Neuronal stem cell (in vitro differentiated cells): ENCODE measurements at regions not wholly inside any gene's neighbourhood (a gene's known extent, or its start where the extent isn't known, plus 50 kb on each side); places are given as distances from the start of the nearest gene placed in this dataset.
A peak's percentile ranks its signal among the peaks of the same experiment; 100 is the strongest.

Experiments
- DNase-seq: peaks from one replicate; pipeline ENCODE4 v3.0.0-alpha.2; 2013; ENCODE audit warnings: low spot score
- H2AFZ ChIP-seq: one replicate; pipeline ENCODE4 v1.6.1; 2013; ENCODE audit warnings: mild to moderate bottlenecking, low read length, inconsistent platforms
- H2AK5ac ChIP-seq: 2 replicates; pipeline ENCODE4 v1.6.1; 2013; ENCODE audit warnings: low read depth, mild to moderate bottlenecking, inconsistent platforms, low read length, moderate library complexity, mixed read lengths
- H2BK120ac ChIP-seq: 2 replicates; pipeline ENCODE4 v1.6.1; 2013; ENCODE audit warnings: low read depth, mild to moderate bottlenecking, inconsistent platforms, low read length, moderate library complexity, mixed read lengths
- H2BK12ac ChIP-seq: one replicate; pipeline ENCODE4 v1.6.1; 2013; ENCODE audit warnings: low read length, inconsistent platforms
- H2BK15ac ChIP-seq: 2 replicates; pipeline ENCODE4 v1.6.1; 2013; ENCODE audit warnings: mild to moderate bottlenecking, low read length, inconsistent platforms, mixed read lengths
- H2BK5ac ChIP-seq: one replicate; pipeline ENCODE4 v1.6.1; 2013; ENCODE audit warnings: inconsistent platforms, mild to moderate bottlenecking, low read length, moderate library complexity
- H3K14ac ChIP-seq: one replicate; pipeline ENCODE4 v1.6.1; 2013; ENCODE audit warnings: low read length, inconsistent platforms
- H3K18ac ChIP-seq: 2 replicates; pipeline ENCODE4 v1.6.1; 2013; ENCODE audit warnings: low read length, inconsistent platforms
- H3K23ac ChIP-seq: 2 replicates; pipeline ENCODE4 v1.6.1; 2013; ENCODE audit warnings: low read depth, mild to moderate bottlenecking, mixed read lengths, low read length, inconsistent platforms; ENCODE audit not compliant: poor library complexity
- H3K27ac ChIP-seq: replicated peaks from 3 replicates; pipeline ENCODE4 v1.5.1; 2013; ENCODE audit warnings: low read length, inconsistent platforms
- H3K27me3 ChIP-seq, 3 experiments: 2 replicates each; pipeline ENCODE4 v1.6.1; 2013; ENCODE audit warnings: low read length in 3 of 3, mild to moderate bottlenecking in 2 of 3, inconsistent platforms in 1 of 3, low read depth in 1 of 3, mixed read lengths in 1 of 3, moderate library complexity in 1 of 3; ENCODE audit not compliant: control insufficient read depth in 3 of 3, insufficient read depth in 3 of 3
- H3K36me3 ChIP-seq, 2 donors: replicated peaks in 1 of 2; 2 replicates each; pipeline ENCODE4 v1.6.1; 2013; ENCODE audit warnings: low read length in 2 of 2; ENCODE audit not compliant: control insufficient read depth in 2 of 2, insufficient read depth in 2 of 2
- H3K4ac ChIP-seq: 2 replicates; pipeline ENCODE4 v1.6.1; 2013; ENCODE audit warnings: inconsistent platforms, mild to moderate bottlenecking, low read length, moderate library complexity
- H3K4me1 ChIP-seq, 2 donors: 1 replicate in 1 of 2; 2 replicates in 1 of 2; pipeline ENCODE4 v1.6.1; 2013; ENCODE audit warnings: low read length in 2 of 2, low read depth in 1 of 2; ENCODE audit not compliant: control insufficient read depth in 2 of 2, insufficient read depth in 1 of 2
- H3K4me2 ChIP-seq: one replicate; pipeline ENCODE4 v1.6.1; 2013; ENCODE audit warnings: mild to moderate bottlenecking, low read length, inconsistent platforms; ENCODE audit not compliant: insufficient read depth, poor library complexity, severe bottlenecking
- H3K4me3 ChIP-seq, 2 donors: 2 replicates each; pipeline ENCODE4 v1.5.1; 2013; ENCODE audit warnings: low read length in 2 of 2, mild to moderate bottlenecking in 2 of 2, inconsistent platforms in 1 of 2, moderate library complexity in 1 of 2
- H3K79me1 ChIP-seq: one replicate; pipeline ENCODE4 v1.6.1; 2013; ENCODE audit warnings: low read depth, mild to moderate bottlenecking, inconsistent platforms, low read length, moderate library complexity
- H3K9ac ChIP-seq: one replicate; pipeline ENCODE4 v1.6.1; 2013; ENCODE audit warnings: mild to moderate bottlenecking, low read depth, low read length, inconsistent platforms; ENCODE audit not compliant: poor library complexity
- H3K9me3 ChIP-seq, 2 donors: replicated peaks in 1 of 2; 2 replicates each; pipeline versions ENCODE3 to v1.6.1; 2013; ENCODE audit warnings: low read length in 2 of 2, mild to moderate bottlenecking in 2 of 2, inconsistent platforms in 1 of 2, low read depth in 1 of 2, mixed read lengths in 1 of 2, moderate library complexity in 1 of 2; ENCODE audit not compliant: control insufficient read depth in 2 of 2, insufficient read depth in 1 of 2
- H4K8ac ChIP-seq: one replicate; pipeline ENCODE4 v1.6.1; 2013; ENCODE audit warnings: low read depth, mild to moderate bottlenecking, inconsistent platforms, low read length, moderate library complexity
- H4K91ac ChIP-seq: one replicate; pipeline ENCODE4 v1.6.1; 2013; ENCODE audit warnings: low read length, low read depth, mild to moderate bottlenecking, inconsistent platforms; ENCODE audit not compliant: poor library complexity
- WGBS, 2 donors: extraction: QIAGEN DNeasy Blood & Tissue Kit; methylation state at CpG; one replicate each; pipeline ENCODE4 v1.1.7; 2013; ENCODE audit warnings: missing lambda C conversion rate in 2 of 2, mixed read lengths in 1 of 2; ENCODE audit not compliant: insufficient read length in 2 of 2, insufficient replicate concordance in 1 of 2; ENCODE audit errors: extremely low coverage in 2 of 2; 5-methylcytosine and 5-hydroxymethylcytosine counted together

DNA sequence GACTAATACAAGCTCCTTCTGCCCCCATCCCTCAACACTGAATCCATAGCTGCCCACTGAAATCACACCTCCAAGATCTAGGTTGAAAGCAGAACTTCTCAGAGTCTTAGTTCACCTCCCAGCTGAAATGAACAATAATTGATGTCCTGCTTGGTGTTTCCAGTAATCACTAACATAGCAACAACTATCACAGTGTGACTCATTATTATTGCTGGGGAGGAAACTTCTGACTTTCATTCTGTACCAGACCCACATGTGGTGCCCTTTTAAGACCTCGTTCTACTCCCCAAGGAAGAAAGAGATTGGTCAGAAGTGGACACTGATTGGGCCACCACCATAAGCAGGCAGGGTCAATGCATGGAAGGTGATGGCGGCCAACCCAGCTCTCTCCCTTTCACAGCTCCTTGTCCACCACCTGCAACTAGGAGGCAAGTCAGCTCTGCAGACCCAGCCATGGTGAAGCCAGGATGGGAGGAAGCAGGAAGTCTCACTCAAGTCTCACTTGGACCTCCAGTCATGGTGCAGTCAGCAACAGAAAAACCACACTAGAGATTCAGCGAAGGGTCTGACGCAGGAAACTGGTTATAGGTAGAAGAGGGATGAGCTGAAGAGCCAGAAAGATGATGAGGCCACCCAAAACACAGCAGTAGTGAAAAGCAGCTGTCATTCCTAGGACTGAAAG lies 720.2 kb downstream of the PTPRU start:
- no peak overlapping the region for H3K18ac ChIP-seq
- no peak overlapping the region for H4K8ac ChIP-seq
- H3K14ac ChIP-seq = no peak overlapping the region
- H3K23ac ChIP-seq = no peak overlapping the region
- H3K9ac ChIP-seq = no peak overlapping the region
- no peaks in the 10 kb centered on the region for H3K79me1 ChIP-seq
- H4K91ac ChIP-seq = no peak overlapping the region
- no peaks in the 10 kb centered on the region for H3K9me3 ChIP-seq
- no peak for DNase-seq
- H3K27ac ChIP-seq = no peak overlapping the region
- no peak overlapping the region for H2BK12ac ChIP-seq
- H3K27me3 ChIP-seq = no peaks in the 10 kb centered on the region
- no peak overlapping the region for H3K4ac ChIP-seq
- peaks cover 0 to 20% of the 10 kb centered on the region in 2 donors for H3K4me1 ChIP-seq
- WGBS, 2 donors = no CpG with 5 or more reads among the region's 4 CpGs
- H2BK15ac ChIP-seq = peak overlapping the region; percentile 20
- H2AFZ ChIP-seq = no peak overlapping the region
- H2AK5ac ChIP-seq = no peak overlapping the region
- no peak overlapping the region for H2BK5ac ChIP-seq
- H3K4me3 ChIP-seq = no peak overlapping the region
- H3K36me3 ChIP-seq = no peaks in the 10 kb centered on the region
- H3K4me2 ChIP-seq = no peak overlapping the region
- H2BK120ac ChIP-seq = no peak overlapping the region

DNA sequence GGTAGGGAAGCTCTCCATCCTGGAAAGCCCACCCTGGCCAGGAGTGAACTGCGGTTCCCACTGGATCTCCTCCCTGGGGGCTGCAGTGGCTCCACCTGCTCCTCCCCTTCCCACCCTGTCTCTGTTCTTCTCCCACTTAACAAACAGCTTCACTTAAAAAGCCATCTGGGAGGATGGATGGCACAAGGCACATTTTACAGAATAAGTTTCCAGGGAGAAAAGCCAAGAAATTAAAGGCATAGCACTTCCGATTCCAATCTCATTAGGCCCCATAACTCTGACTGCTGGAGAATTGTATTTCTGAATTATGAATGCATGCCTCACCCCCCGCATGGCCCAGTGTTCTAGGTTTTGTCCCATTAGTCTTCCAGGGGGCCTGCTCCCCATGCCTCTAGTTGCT lies 718.3 kb downstream of the PTPRU start:
- Histone ChIP-seq H3K23ac (no peak overlapping the region), H2BK120ac (no peak overlapping the region), H3K14ac (no peak overlapping the region), H3K79me1 (no peaks in the 10 kb centered on the region), H2BK15ac (no peak overlapping the region), H3K18ac (peak overlapping the region; percentile 4), H3K36me3 (no peaks in the 10 kb centered on the region), H2BK5ac (no peak overlapping the region), H3K4ac (no peak overlapping the region), H3K27ac (no peak overlapping the region), H3K4me2 (no peak overlapping the region), H3K27me3 (no peaks in the 10 kb centered on the region), H3K9ac (no peak overlapping the region), H3K4me3 (no peak overlapping the region), H4K91ac (no peak overlapping the region), H3K4me1 (peaks cover 0 to 6% of the 10 kb centered on the region in 2 donors), H3K9me3 (no peaks in the 10 kb centered on the region), H2AK5ac (no peak overlapping the region), H4K8ac (no peak overlapping the region), H2AFZ (no peak overlapping the region), H2BK12ac (no peak overlapping the region)
- no peak for DNase-seq
- WGBS, 2 donors = no CpG with 5 or more reads among the region's 3 CpGs

DNA sequence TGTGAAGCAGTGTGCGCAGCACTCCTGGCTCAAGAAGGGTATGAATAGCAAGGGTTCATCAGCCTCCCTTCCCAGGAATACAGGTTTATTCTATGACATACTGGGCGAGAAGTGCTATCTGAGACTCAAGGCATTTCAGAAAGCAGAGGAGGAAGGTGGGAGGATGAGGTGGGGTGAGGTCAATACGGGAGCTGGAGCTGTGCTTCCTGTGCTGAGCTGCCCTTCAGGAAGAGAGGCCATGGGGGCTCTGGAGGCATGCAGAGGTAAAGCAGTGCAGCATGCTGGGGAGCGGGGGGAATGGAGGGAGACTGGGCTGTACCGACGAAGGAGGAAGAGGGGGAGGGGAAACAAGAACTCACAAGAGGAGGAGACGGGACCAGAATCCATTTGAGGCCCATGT lies 717.6 kb downstream of the PTPRU start:
- Histone ChIP-seq H3K4me1 (peaks cover 0 to 6% of the 10 kb centered on the region in 2 donors), H3K9me3 (no peaks in the 10 kb centered on the region), H2BK15ac (no peak overlapping the region), H3K27me3 (no peaks in the 10 kb centered on the region), H3K79me1 (no peaks in the 10 kb centered on the region), H3K4me3 (no peak overlapping the region), H3K4me2 (no peak overlapping the region), H2BK12ac (no peak overlapping the region), H2AFZ (no peak overlapping the region), H3K9ac (no peak overlapping the region), H3K18ac (no peak overlapping the region), H3K27ac (no peak overlapping the region), H4K91ac (no peak overlapping the region), H3K36me3 (no peaks in the 10 kb centered on the region), H2AK5ac (no peak overlapping the region), H3K14ac (no peak overlapping the region), H3K23ac (no peak overlapping the region), H4K8ac (no peak overlapping the region), H3K4ac (no peak overlapping the region), H2BK5ac (no peak overlapping the region), H2BK120ac (no peak overlapping the region)
- WGBS, 2 donors = no CpG with 5 or more reads among the region's 7 CpGs
- no peak for DNase-seq

DNA sequence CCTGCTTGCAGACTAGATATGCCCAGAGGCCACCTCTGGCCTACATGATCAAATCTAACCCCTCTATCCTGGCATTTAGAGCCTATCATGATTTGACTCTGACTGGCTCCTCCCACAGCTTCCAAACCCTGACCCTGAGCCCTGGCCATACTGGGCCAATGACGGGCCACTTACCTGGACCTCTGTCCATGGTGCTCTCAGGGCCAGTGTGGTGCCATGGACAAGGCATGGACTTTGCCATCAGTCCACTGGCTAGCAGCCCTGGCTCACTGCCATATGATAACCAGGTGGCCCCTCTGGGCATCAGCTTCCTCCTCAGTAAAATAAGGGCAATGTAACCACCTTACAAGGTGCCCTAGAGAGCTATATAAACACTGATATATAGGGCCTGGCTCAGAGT lies 713.4 kb downstream of the PTPRU start:
- H2BK120ac ChIP-seq = no peak overlapping the region
- H3K4ac ChIP-seq = no peak overlapping the region
- H3K27ac ChIP-seq = no peak overlapping the region
- no peak overlapping the region for H3K14ac ChIP-seq
- H2AK5ac ChIP-seq = no peak overlapping the region
- H3K79me1 ChIP-seq = no peaks in the 10 kb centered on the region
- H2BK15ac ChIP-seq = no peak overlapping the region
- no peak overlapping the region for H2AFZ ChIP-seq
- H3K4me1 ChIP-seq = peaks cover 0 to 15% of the 10 kb centered on the region in 2 donors
- no peak overlapping the region for H3K18ac ChIP-seq
- H2BK12ac ChIP-seq = no peak overlapping the region
- no peak overlapping the region for H3K4me3 ChIP-seq
- H4K91ac ChIP-seq = no peak overlapping the region
- no peak overlapping the region for H4K8ac ChIP-seq
- H2BK5ac ChIP-seq = no peak overlapping the region
- H3K27me3 ChIP-seq = no peaks in the 10 kb centered on the region
- no peaks in the 10 kb centered on the region for H3K36me3 ChIP-seq
- no peak for DNase-seq
- no peak overlapping the region for H3K4me2 ChIP-seq
- WGBS, 2 donors = no CpG with 5 or more reads among the region's 1 CpG
- H3K23ac ChIP-seq = no peak overlapping the region
- H3K9ac ChIP-seq = no peak overlapping the region
- H3K9me3 ChIP-seq = no peaks in the 10 kb centered on the region
